Pulmonary artery endothelial cell (primary cell): ENCODE measurements at regions not wholly inside any gene's neighbourhood (a gene's known extent, or its start where the extent isn't known, plus 50 kb on each side); places are given as distances from the start of the nearest gene placed in this dataset.
"Not testable (repeated sequence)": the region's sequence is repeated elsewhere in the genome, so short reads cannot be mapped to it uniquely, and the experiment has no call there.

ENCODE experiments used
- DNase-seq: peaks from one replicate; pipeline ENCODE4 v3.0.0-alpha.2; 2011; ENCODE audit warnings: low read depth, low spot score

DNA sequence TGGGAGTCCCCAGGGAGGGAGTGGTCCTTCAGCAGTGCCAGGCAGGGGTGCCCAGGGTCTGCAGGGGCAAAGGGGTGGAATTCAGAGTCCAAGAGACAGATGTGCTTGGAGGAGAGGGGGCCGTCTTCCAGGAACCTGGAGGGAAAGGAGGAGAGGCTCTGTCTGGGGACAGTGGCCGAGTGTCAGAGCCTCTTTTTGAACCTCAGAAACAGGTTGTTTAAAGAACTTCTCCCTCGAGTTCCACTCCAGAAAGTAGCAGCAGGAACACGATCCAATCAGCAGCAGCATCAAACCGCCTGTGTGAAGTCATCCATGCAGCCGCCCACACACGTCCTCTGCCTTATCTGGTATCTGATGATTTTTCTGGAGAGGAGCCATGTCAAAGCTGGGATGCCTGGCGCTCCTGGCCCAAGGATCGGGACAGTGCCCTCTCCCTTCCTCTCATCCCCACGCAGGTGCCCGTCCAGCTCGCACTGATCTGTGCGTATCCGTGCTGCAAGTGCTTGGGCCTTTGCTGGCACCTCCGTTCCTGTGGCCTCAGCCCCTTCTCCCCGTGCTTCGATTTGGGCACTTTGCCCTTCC is 205.1 kb downstream of the NDUFA10 start:
- DNase-seq, result no peak

DNA sequence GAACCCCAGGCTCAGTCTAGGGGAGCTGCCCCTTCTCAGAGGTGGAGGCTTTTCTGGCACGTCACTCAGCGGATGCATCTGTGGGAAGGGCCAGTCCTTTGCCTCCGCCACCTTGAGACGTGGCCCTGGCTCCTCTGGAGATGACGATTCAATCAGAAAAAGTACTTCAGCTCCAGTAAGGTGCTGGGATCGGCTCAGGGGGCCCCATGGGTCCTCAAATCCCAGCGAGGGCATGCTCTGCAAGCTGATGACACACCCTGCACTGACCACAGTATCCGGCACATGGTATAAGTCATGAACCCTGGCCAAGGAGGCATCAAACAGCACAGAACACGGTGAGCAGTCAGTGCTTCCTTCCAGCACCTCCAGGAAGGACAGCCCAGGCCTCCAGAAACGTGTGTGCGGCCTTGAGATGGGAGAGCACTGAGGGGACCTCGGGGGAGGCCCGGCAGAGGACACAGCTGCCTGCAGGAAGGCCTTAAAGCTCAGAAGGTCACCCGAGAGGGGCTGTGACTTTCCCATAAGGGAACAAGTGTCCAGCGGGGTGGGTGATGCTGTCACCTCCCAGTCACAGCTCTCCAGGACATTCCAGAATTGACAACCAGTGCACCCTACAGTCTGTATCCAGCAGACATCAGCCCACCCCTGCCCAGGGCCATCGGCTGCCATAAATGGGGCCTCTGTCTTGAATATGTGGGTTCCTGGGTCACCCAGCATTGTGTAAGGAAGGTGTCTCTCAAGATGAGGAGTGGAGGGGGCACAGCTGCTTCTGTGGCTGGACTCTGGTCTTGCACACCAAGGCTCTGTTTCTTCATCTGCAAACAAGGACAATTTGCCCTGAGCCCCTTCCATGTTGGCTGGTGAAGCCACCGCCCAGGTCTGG is 205.8 kb downstream of the NDUFA10 start:
- DNase-seq, result no peak

DNA sequence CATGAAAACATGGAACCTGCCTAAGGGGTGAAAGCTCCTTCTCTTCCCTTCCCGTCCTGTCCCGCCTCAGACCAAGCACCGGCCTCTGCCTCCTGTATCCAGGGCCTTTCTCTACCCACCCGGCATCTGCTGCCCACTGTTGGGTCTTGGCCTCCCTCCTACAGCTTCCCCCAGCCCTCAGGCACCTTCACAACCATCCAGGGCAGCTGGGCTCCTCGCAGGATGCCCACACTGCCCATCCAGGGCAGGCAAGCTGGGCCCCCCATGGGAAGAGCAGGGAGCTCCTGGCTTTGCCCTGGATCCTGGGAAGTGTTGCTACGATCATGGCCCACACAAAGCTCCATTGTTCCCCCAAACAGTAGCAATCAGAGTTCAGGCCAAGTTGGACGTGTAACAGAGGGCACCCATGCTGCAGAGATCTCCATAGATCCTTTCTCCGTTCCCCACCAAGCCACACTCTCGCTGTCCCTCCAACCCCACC is 206.6 kb downstream of the NDUFA10 start:
- DNase-seq, result no peak

DNA sequence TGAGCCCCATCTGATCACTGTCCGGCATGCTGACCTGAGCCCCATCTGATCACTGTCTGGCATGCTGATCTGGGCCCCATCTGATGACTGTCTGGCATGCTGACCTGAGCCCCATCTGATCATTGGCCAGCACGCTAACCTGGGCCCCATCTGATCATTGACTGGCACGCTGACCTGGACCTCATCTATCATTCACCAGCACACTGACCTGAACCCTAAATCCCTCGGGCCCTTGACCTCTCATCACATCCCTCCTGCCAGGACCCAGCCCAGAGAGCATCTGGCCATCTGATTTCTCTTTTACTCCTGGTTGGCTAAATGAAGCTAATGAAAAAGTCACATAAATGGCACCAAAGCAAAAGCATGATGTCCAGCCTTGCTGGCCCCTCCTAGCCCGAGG is 207.1 kb downstream of the NDUFA10 start:
- no peak for DNase-seq

DNA sequence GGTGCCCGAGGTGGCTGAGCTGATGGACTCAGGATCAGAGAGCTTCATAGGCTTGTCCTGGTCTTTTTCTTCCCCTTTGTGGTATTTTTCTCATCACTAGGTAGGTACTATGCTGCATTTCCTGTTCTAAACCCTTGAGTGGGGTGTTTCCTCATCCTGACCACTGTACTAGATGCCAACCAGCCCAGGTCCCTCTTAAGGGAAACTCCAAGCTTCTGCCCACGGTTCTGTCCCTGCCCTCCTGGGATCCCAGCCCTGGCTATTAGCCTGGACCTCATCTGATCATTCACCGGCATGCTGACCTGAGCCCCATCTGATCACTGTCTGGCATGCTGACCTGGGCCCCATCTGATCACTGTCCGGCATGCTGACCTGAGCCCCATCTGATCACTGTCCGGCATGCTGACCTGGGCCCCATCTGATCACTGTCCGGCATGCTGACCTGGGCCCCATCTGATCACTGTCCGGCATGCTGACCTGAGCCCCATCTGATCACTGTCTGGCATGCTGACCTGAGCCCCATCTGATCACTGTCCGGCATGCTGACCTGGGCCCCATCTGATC is 207.6 kb downstream of the NDUFA10 start:
- not testable (repeated sequence) for DNase-seq

DNA sequence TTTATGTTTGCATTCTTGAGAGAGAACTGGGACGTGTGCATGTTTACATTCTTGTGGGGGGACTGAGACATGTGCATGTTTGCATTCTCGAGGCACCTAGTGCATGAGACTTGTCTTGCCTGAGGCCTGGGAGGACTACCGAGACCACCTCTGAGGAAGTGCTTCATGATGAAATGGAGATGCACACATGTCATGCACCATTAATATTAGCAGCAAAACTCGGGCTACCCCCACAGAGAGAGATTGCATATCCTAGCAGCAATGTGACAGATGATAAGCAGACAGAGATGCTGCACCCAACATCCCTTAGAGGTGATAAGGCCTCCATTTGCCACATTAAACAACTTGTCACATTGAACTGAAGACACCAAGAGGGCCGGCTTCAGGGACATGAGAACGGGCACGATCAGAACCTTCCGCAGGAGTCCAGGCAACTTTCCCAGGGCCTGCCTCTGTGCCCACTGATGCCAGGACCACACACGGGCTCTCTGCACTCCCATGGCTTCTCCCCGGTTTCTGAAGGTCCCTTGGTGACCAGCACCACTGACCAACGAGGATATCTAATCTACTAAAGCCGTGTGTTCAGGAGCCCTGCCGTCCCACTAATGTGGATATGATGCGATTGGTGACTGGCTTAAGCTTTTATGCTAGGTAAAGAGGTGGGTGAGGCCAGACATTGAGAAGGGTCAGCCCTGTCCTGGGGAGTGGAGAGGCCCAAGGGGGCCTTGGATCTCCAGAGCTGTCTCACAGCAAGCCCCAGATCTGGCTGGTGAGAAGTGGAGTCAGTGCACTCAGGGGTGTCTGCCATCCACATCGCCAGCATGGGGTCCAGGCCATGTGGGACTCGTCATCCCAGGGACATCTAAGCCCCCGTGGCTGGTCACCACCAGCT is 208.3 kb downstream of the NDUFA10 start:
- DNase-seq, result no peak

DNA sequence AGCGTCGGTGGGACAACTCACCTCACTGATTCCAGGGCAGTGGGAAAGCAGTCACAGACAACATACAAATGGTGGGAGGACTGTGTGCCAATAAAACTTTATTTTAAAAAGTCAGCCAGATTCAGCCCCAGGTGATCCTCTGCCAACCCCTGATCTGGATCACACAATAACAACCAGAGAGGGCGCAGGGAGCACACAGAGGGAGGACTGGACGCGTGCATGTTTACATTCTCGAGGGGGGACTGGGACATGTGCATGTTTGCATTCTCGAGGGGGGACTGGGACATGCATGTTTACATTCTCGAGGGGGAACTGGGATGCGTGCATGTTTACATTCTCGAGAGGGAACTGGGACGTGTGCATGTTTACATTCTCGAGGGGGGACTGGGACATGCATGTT is 209.5 kb downstream of the NDUFA10 start:
- DNase-seq, result no peak

DNA sequence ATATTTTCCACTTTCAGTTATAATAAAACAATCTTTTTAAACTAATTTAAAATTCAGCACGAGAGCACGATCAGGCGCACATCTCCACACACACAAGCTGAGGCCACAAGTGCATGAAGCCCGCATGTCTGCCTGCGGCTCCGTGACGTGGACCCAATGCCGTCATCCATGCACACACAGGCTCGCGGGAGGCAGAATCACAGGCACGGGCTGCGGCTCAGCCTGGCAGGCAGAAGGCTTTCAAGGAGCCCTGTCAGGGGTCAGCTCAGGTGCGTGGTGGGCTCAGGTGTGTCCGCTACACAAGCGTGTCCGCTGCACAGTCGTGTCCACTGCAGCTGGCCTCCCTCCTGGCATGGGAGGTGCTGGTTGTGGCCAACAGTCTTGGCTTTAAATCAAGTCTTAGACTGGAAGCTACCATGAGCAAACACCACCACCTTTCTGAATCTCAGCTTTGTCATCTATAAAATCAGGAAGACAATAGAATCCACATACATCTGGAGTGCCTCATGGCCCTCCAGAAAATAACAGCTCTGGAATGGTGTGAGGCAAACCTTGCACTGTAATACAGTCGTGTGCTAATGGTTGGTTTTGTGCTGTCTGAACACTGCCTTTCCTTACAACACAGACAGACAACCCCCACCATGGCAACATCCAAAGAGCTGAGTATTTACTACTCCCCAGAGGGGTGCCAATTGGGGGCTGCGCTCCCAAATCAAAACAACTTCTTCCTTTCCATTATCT is 210.1 kb downstream of the NDUFA10 start:
- DNase-seq, result no peak

DNA sequence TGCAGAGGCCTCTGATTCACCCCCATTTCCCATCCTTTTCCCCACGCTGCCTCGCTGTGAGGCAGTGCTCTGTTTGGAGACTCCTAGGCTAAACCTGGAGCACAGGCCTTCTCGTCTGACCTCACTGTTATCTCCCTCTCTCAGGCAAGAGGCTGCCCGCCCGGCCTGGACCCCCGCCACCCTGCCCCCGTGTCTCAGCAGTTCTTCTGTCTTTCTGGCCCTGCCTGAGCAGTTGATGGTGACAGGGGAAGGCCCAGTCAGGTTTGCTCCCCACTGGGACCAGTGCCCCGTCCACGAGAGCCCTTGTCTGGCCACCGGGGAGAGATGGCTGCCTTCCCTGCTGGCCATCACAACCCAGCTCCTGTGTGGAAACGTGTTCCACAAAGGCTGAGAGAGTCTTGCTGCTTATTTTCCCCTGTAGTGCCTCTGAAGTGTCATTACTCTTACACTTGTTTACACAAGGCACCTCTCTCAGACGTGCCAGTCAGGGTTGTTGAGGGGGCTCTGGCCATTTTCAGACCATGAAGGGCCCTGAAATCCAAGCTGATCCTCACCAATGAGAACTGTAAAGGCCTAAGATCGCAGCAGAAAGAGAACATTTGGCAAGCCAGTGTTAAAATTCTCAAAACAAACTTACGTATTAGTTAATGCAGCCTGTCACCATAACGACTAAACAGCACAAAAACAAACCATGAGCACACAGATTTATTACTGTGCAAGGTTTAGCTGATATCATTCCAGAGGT is 210.9 kb downstream of the NDUFA10 start:
- no peak for DNase-seq

DNA sequence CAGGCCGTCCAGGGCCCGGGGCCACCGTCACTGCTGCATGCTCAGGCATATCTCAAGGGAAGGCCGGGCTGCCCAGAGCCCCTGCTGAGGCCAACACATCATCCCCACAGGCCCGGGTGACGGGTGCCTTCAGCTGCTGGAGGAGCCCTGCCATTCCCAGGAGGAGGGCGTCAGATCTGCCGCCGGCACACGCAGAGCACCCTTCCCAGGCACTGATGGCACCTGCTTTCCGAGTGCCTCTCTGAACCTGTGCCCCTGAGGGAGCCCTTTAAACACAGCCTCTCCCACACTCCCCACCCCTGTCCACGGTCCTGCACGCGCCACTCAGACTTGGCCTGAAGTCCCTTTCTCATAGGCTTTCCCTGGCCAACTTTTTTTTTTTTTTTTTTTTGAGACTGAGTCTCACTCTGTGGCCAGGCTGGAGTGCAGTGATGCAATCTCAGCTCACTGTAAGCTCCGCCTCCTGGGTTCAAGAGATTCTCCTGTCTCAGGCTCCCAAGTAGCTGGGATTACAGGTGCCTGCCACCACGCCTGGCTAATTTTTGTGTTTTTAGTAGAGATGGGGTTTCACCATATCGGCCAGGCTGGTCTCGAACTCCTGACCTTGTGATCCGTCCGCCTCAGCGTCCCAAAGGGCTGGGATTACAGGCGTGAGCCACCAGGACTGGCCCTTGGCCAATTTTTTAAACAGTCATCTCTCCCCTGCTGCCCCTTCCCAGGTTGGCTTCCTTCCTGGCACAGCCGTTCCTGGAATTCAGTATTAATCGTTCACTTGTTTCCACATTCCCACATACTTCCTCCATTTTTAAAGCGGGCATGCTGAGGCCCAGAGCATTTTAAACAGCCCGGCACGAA is 211.7 kb downstream of the NDUFA10 start:
- no peak for DNase-seq

DNA sequence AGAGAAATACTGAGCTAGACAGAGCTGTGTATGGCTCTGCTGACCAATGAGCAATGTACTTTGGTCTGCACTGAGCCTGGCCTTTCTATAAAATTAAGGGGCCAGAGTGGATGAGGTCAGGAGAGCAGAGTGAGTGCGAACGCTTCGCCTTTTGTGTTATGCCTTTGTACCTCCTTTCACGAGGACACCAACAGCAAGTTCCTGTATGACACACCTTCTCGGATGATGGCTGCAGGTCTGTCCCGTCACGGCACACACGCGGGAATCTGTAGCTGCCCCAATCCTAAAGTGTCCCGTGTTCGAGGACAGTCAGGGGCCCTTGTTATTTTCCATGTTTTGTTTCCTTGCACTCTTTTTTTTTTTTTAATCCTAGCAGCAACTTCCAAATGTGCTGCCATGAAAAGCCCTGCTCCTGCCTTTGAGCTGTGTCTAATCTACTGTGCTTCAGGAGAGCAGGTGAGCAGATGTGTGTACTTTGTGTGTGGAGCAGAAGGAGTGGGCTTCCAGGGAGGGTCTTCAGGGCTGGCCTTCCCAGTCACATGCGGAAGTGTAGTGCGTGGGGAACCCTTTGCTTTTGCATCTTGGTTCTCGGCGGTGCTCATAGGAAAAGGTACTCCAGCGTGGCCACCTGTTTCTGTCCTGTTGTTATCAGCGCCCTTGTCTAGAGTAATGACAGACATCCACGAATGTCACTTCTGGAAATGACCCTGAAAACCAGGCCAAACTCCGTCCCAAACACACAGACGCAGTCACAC is 213.2 kb downstream of the NDUFA10 start:
- DNase-seq, result no peak

DNA sequence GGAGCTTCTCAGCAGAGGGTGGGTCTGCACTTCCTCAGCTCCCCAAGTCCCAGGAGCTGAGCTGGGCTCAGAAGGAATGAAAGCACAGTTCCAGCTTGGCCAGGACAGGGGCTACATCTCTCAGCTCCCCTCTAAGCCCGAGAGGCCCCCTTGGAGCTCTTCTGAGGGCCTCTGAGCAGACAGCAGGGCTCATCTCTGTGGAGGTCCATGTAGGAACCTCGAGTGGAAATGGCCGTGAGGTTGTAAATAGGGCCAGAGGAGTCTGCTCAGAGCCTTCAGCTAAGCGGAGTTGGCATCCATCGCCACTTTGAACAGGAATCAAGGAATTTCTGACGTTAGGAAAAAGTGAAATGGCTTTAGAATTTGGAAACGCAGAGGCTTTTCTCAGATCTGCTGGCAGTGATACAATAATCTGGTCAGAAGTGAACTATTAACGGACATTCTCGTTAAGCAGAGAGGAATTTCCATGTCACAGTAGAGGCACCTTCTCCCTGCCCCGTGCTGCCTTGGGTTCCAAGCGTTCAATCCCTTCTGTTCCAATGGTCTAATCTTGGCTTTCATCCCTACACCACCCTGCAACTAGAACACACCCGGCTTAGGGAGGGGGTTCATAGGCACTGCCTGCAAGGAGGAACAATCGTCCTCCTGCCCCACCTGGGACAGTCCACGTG is 213.9 kb downstream of the NDUFA10 start:
- DNase-seq, result no peak

DNA sequence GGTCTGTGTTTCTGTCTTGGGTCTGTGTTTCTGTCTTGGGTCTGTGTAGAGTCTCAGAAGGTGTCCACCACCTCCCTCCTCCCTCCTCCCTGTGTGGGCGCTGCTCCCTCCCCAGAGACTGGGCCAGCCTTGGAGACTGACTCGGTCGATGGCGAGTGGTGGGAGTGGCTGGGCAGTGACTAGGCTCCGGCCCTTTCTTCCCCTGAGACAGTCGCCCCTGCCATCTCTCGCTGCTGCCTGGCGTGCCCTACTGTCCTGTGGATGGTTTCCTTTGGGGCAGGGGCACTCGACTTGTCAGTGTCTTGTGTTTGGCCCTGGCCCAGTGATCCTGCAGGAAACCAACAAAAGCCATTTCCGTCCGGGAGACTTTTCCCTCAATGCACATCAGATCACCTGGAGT is 215.8 kb downstream of the NDUFA10 start:
- no peak for DNase-seq

DNA sequence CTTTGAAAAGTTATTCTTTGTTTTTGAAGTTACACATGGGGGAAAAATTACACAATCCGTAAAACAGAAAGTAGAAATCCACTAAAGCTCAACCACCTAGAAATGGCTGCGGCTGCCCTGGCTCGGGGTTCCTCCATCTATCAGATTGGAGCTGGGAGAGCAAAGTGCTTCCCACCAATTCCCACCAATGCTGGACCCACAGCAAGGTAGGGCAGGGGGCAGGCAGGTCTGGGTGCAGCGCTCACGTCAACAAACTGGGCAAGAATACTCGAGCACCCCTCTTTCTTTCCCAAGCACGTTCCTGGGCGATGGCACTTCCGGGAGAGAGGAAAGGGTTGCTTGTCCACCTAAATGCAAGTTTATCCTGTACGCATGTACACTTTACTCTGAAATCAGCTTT is 217.6 kb downstream of the NDUFA10 start:
- no peak for DNase-seq

DNA sequence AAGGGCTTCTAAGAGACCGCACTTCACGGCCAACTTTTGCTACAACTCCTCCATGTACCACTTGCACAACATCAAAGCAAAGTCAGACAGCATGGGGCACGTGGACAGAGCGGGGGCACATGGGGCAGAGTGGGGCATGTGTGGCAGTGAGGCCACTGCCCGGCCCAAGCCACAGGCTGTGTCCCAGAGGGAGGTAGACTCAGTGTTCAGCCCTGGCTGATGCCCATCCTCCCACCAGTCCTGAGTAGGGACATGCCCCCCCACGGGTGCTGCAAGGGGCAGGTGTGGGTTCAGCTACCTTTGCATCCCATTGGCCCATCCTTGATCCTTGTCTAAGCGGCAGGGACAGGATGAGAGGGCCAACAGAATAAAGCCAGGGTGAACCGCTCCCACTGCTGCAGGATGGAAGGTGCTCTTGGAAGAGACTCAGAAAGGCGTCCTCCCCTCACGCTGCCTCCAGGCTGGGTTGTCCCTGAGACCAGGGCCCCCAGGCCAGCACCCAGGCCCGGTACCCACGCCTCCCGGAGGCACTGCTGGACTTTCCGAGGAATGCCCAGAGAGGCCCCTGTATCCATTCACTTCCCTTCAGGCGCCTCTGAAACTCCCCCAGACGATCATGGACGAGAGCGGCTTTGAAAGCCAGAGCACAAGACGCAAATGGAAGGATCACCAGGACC is 218.2 kb downstream of the NDUFA10 start:
- DNase-seq, result no peak

DNA sequence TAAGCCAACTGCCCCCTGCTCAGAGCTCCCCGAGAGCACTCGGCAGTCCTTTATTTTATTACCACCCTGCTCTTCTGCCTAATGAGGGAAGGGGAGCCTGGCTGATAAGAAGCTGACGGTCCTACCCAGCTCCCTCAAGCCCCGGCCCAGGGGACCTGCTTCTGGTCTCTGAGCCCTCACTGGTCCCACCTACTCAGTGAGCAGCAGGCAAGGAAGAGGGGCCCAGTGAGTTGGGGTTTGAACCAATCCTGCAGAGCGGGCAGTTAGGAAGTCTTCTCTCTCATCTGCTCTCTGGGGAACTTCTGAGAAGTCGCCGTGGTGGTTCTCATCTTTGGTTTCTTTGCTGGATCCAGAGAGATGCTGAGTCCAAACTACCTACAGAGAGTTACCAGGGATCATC is 218.9 kb downstream of the NDUFA10 start:
- DNase-seq, result no peak

DNA sequence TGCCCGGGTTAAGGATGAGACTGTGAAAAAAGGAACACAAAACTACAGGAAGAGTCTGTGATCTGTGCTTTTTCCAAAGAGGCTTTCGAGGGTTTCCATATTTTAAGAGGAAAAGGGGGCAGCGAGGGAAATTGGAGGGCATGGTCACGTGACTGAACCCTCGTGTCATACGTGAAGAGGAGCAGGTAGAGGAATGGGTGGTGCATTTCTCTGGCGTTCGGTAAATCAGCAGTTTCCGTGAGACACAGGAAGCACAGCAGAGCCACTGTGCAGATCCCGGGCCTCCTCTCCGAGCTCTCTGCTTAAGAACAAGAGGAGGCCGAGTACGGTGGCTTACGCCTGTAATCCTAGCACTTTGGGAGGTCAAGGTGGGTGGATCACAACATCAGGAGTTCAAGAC is 219.7 kb downstream of the NDUFA10 start:
- no peak for DNase-seq

DNA sequence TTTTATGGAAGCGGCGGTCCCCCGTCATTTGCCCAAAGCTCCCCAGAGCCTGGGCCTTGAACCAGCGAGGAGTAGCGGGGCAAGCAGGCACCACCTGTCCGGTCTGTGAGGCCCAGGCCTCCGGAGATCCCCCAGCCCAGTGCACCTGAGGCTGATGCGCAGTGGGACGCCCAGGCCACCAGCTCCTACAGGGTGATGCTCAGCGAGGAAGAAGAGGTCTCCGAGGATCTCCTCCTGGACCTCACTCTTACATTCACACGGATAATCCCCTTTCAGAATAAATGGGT is 220.2 kb downstream of the NDUFA10 start:
- no peak for DNase-seq
